Cardiac muscle cell (in vitro differentiated cells and primary cell): ENCODE measurements at regions not wholly inside any gene's neighbourhood (a gene's known extent, or its start where the extent isn't known, plus 50 kb on each side); places are given as distances from the start of the nearest gene placed in this dataset.

Source experiments
- DNase-seq, 2 donors: peaks; one replicate each; pipeline versions ENCODE4 v3.0.0 to v3.0.0-alpha.2; 2010 to 2017; ENCODE audit warnings: low read depth in 1 of 2, low spot score in 1 of 2
- H3K27ac ChIP-seq: fragments of 200-600 bp; sonication (generic); 2 replicates; pipeline ENCODE4 v1.5.1; 2016
- H3K27me3 ChIP-seq: fragments of 200-600 bp; sonication (generic); 2 replicates; pipeline ENCODE4 v1.6.0; 2016; ENCODE audit warnings: control low read depth
- H3K36me3 ChIP-seq: fragments of 200-600 bp; sonication (generic); 2 replicates; pipeline ENCODE4 v1.5.1; 2016; ENCODE audit warnings: control low read depth
- H3K4me1 ChIP-seq: fragments of 200-600 bp; sonication (generic); 2 replicates; pipeline ENCODE4 v1.8.1; 2017; ENCODE audit warnings: low read depth, mild to moderate bottlenecking, mixed run types
- H3K4me3 ChIP-seq: fragments of 200-600 bp; sonication (generic); 2 replicates; pipeline ENCODE4 v1.5.1; 2016; ENCODE audit warnings: mild to moderate bottlenecking
- H3K9me3 ChIP-seq: fragments of 200-600 bp; sonication (generic); 2 replicates; pipeline ENCODE4 v1.5.1; 2017; ENCODE audit warnings: low read depth, mild to moderate bottlenecking, control low read depth
- CTCF ChIP-seq: IDR thresholded peaks from 2 replicates; pipeline ENCODE4 v1.5.1; 2012; ENCODE audit warnings: low read depth, mild to moderate bottlenecking, low read length

GRCh38 chr2:239669899-239670460 is 269.2 kb upstream of the HDAC4 start:
- Histone ChIP-seq H3K36me3 (no peaks in the 10 kb centered on the region), H3K4me1 (no peaks in the 10 kb centered on the region), H3K9me3 (no peaks in the 10 kb centered on the region), H3K27ac (no peak overlapping the region), H3K4me3 (no peak overlapping the region), H3K27me3 (no peaks in the 10 kb centered on the region)
- no peak for TF ChIP-seq CTCF
- no peak for DNase-seq

GRCh38 chr2:239669181-239669898 is 268.5 kb upstream of the HDAC4 start:
- H3K4me3 ChIP-seq, result no peak overlapping the region
- H3K9me3 ChIP-seq, result no peaks in the 10 kb centered on the region
- no peak overlapping the region for H3K27ac ChIP-seq
- no peaks in the 10 kb centered on the region for H3K27me3 ChIP-seq
- DNase-seq, result no peak
- H3K4me1 ChIP-seq, result no peaks in the 10 kb centered on the region
- H3K36me3 ChIP-seq, result no peaks in the 10 kb centered on the region
- TF ChIP-seq CTCF, result no peak

GRCh38 chr2:239668651-239669050 is 267.8 kb upstream of the HDAC4 start:
- no peak overlapping the region for H3K4me3 ChIP-seq
- TF ChIP-seq CTCF, result no peak
- H3K36me3 ChIP-seq, result no peaks in the 10 kb centered on the region
- H3K27me3 ChIP-seq, result no peaks in the 10 kb centered on the region
- no peaks in the 10 kb centered on the region for H3K9me3 ChIP-seq
- no peak for DNase-seq
- no peaks in the 10 kb centered on the region for H3K4me1 ChIP-seq
- no peak overlapping the region for H3K27ac ChIP-seq

- no peak for DNase-seq
- Histone ChIP-seq H3K4me1 (no peaks in the 10 kb centered on the region), H3K36me3 (no peaks in the 10 kb centered on the region), H3K27ac (no peak overlapping the region), H3K27me3 (no peaks in the 10 kb centered on the region), H3K9me3 (no peaks in the 10 kb centered on the region), H3K4me3 (no peak overlapping the region)
- TF ChIP-seq CTCF, result no peak
Measured at GRCh38 chr2:239668042-239668441, 267.2 kb upstream of the HDAC4 start.

- Histone ChIP-seq H3K27ac (no peak overlapping the region), H3K4me3 (no peak overlapping the region), H3K36me3 (no peaks in the 10 kb centered on the region), H3K27me3 (no peaks in the 10 kb centered on the region), H3K4me1 (no peaks in the 10 kb centered on the region), H3K9me3 (no peaks in the 10 kb centered on the region)
- no peak for DNase-seq
- no peak for TF ChIP-seq CTCF
Measured at GRCh38 chr2:239667431-239667985, 266.7 kb upstream of the HDAC4 start.
